KMS-11 (cell line): ENCODE measurements at regions not wholly inside any gene's neighbourhood (a gene's known extent, or its start where the extent isn't known, plus 50 kb on each side); places are given as distances from the start of the nearest gene placed in this dataset.

ENCODE experiments used
- H2AFZ ChIP-seq: fragments of 200-600 bp; sonication (generic); 2 replicates; pipeline ENCODE4 v1.6.1; 2016; ENCODE audit warnings: antibody characterized with exemption, mixed run types, low read depth
- H3K27ac ChIP-seq: fragments of 200-600 bp; sonication (generic); 2 replicates; pipeline ENCODE4 v1.6.1; 2016; ENCODE audit warnings: mild to moderate bottlenecking, mixed run types
- H3K27me3 ChIP-seq: fragments of 200-600 bp; sonication (generic); 2 replicates; pipeline ENCODE4 v1.6.1; 2017; ENCODE audit warnings: mild to moderate bottlenecking, low read depth, mixed run types, moderate library complexity; ENCODE audit not compliant: insufficient read depth
- H3K36me3 ChIP-seq: fragments of 200-600 bp; sonication (generic); 2 replicates; pipeline ENCODE4 v1.6.1; 2017; ENCODE audit warnings: mild to moderate bottlenecking, mixed run types; ENCODE audit not compliant: insufficient read depth
- H3K4me1 ChIP-seq: fragments of 200-600 bp; sonication (generic); 2 replicates; pipeline ENCODE4 v1.6.1; 2016; ENCODE audit warnings: mild to moderate bottlenecking, low read depth, mixed run types; ENCODE audit not compliant: poor library complexity, severe bottlenecking
- H3K4me2 ChIP-seq: fragments of 200-600 bp; sonication (generic); 2 replicates; pipeline ENCODE4 v1.7.0; 2016; ENCODE audit warnings: mild to moderate bottlenecking, mixed run types
- H3K4me3 ChIP-seq: fragments of 200-600 bp; sonication (generic); IDR thresholded peaks from 2 replicates; pipeline ENCODE4 v1.6.1; 2017; ENCODE audit warnings: low read depth, low read length, mixed read lengths; ENCODE audit not compliant: insufficient read depth
- H3K79me2 ChIP-seq: fragments of 200-600 bp; sonication (generic); 2 replicates; pipeline ENCODE4 v1.6.1; 2016; ENCODE audit warnings: low read depth, mixed run types; ENCODE audit not compliant: insufficient read depth
- H3K9ac ChIP-seq: fragments of 200-600 bp; sonication (generic); 2 replicates; pipeline ENCODE4 v1.6.1; 2016; ENCODE audit warnings: mild to moderate bottlenecking, mixed run types
- H4K20me1 ChIP-seq: fragments of 200-600 bp; sonication (generic); 2 replicates; pipeline ENCODE4 v1.6.1; 2016; ENCODE audit warnings: mild to moderate bottlenecking, mixed run types; ENCODE audit not compliant: insufficient read depth
- TF ChIP-seq, protein P1 (sequence below): fragments of 200-600 bp; sonication (generic); conservative IDR thresholded peaks from 2 replicates; pipeline ENCODE4 v1.6.1; 2017; ENCODE audit warnings: low read depth, mild to moderate bottlenecking, antibody characterized with exemption, low read length, moderate library complexity, mixed read lengths

DNA sequence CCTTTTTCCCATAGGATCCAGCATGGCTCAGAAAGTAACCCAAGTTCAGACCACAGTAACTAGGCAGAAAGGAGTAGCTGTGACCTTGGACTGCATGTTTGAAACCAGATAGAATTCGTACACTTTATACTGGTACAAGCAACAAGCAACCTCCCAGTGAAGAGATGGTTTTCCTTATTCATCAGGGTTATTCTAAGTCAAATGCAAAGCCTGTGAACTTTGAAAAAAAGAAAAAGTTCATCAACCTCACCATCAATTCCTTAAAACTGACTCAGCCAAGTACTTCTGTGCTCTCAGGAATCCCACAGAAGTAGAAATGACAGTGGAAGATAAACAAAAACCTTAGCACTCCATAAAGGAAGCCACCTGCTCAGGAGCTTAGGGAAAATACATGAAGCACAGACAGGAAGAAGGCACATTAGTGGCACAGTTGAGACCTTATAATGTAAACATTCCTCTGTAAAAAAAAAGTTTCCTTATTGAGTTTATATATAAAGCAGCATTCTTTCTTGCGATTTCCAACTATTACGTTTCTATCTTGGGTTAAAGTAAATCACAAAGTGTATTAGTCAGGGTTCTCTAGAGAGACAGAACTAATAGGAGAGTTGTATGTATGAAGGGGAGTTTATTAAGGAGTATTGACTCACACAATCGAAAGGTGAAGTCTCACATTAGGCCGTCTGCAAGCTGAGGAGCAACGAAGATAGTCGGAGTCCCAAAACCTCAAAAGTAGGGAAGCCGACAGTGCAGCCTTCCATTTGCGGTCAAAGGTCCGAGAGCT, 398.4 kb downstream of the DAD1 start:
- TF ChIP-seq, protein P1, sequence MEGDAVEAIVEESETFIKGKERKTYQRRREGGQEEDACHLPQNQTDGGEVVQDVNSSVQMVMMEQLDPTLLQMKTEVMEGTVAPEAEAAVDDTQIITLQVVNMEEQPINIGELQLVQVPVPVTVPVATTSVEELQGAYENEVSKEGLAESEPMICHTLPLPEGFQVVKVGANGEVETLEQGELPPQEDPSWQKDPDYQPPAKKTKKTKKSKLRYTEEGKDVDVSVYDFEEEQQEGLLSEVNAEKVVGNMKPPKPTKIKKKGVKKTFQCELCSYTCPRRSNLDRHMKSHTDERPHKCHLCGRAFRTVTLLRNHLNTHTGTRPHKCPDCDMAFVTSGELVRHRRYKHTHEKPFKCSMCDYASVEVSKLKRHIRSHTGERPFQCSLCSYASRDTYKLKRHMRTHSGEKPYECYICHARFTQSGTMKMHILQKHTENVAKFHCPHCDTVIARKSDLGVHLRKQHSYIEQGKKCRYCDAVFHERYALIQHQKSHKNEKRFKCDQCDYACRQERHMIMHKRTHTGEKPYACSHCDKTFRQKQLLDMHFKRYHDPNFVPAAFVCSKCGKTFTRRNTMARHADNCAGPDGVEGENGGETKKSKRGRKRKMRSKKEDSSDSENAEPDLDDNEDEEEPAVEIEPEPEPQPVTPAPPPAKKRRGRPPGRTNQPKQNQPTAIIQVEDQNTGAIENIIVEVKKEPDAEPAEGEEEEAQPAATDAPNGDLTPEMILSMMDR = no peak
- Histone ChIP-seq H2AFZ (no peak overlapping the region), H4K20me1 (no peaks in the 10 kb centered on the region), H3K27me3 (no peaks in the 10 kb centered on the region), H3K4me3 (no peak overlapping the region), H3K4me1 (no peaks in the 10 kb centered on the region), H3K4me2 (no peak overlapping the region), H3K36me3 (no peaks in the 10 kb centered on the region), H3K9ac (no peak overlapping the region), H3K79me2 (no peaks in the 10 kb centered on the region), H3K27ac (no peak overlapping the region)

DNA sequence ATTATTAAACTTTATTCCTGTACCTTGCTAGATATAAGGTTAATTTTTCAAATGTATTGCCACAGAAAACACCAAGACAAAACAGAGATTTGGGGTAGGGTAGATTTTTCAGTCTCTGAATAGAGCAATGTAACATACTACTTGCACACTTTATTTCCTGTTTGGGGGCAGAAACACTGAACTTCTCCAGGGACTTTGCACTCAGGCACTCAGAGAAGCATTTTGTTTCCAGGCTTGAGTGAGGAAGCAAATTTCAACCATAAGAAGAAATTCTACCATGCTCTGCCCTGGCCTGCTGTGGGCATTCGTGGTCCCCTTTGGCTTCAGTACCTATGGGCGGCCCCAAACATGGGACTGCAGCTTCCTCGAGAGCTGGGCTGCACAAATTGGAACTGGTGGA, 399.1 kb downstream of the DAD1 start:
- H3K36me3 ChIP-seq = no peaks in the 10 kb centered on the region
- no peak overlapping the region for H3K9ac ChIP-seq
- no peak overlapping the region for H3K4me3 ChIP-seq
- no peaks in the 10 kb centered on the region for H4K20me1 ChIP-seq
- H3K79me2 ChIP-seq = no peaks in the 10 kb centered on the region
- TF ChIP-seq, protein P1 = no peak
- H3K27me3 ChIP-seq = no peaks in the 10 kb centered on the region
- H2AFZ ChIP-seq = no peak overlapping the region
- no peak overlapping the region for H3K27ac ChIP-seq
- no peaks in the 10 kb centered on the region for H3K4me1 ChIP-seq
- no peak overlapping the region for H3K4me2 ChIP-seq

DNA sequence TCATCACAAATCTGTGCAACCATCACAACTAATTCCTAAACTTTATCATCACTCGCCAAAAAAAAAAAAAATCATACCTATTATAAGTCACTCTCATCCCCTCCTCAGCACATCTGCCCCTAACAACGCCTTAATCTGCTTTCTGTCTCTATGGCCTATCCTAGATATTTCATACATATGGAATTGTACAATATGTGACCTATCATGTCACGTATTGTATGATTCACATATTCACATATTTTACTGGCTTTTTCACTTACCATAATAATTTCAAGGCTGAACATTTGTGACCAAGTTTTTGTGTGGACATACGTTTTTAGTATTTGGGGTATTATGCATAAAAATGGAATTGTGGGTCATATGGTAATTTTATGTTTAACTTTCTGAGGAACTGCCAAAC, 400.7 kb downstream of the DAD1 start:
- no peaks in the 10 kb centered on the region for H3K79me2 ChIP-seq
- H3K4me1 ChIP-seq = no peaks in the 10 kb centered on the region
- H3K4me2 ChIP-seq = no peak overlapping the region
- H3K9ac ChIP-seq = no peak overlapping the region
- no peaks in the 10 kb centered on the region for H3K27me3 ChIP-seq
- H3K36me3 ChIP-seq = no peaks in the 10 kb centered on the region
- H3K27ac ChIP-seq = no peak overlapping the region
- TF ChIP-seq, protein P1 = no peak
- H4K20me1 ChIP-seq = no peaks in the 10 kb centered on the region
- H3K4me3 ChIP-seq = no peak overlapping the region
- H2AFZ ChIP-seq = no peak overlapping the region

DNA sequence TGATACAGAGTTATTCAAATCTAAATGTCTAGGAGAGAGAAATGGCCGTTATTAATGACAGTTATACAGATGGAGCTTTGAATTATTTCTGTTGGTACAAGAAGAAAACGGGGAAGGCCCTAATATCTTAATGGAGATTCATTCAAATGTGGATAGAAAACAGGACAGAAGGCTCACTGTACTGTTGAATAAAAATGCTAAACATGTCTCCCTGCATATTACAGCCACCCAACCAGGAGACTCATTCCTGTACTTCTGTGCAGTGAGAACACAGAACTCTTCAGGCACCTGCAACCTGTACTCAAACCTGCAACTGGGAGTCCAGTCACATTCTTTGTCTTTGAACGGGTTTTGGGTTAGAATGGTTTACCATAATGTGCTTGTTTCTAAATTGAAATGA, 403.2 kb downstream of the DAD1 start:
- H3K4me1 ChIP-seq = no peaks in the 10 kb centered on the region
- no peaks in the 10 kb centered on the region for H3K36me3 ChIP-seq
- TF ChIP-seq, protein P1 = no peak
- no peak overlapping the region for H2AFZ ChIP-seq
- H3K4me3 ChIP-seq = no peak overlapping the region
- no peaks in the 10 kb centered on the region for H3K27me3 ChIP-seq
- H3K4me2 ChIP-seq = no peak overlapping the region
- no peaks in the 10 kb centered on the region for H4K20me1 ChIP-seq
- no peak overlapping the region for H3K9ac ChIP-seq
- H3K79me2 ChIP-seq = no peaks in the 10 kb centered on the region
- H3K27ac ChIP-seq = no peak overlapping the region
